ENCODE measurements at regions not wholly inside any gene's neighbourhood (a gene's known extent, or its start where the extent isn't known, plus 50 kb on each side); places are given as distances from the start of the nearest gene placed in this dataset.

DNA sequence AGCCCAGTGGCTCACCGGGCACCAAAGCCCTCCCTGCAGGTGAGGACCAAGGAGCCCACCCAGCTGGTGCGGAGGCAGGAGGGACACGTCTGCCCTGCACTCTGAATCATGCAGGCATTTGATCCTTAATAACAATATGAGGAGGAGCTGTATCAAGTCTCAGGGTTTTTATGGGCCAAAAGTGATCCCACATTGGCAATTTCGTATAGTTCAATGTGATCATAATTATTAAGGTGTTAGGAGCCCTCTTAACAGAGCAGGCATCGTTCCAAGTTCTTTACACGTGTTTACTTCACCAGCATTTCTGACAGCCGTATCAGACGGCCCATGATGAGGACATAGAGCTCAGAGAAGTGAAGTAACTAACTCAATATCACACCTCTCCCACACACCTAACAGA, 91.9 kb upstream of the PRR5 start:
- DNase-seq = no peak
- TF ChIP-seq POLR2A (IDR thresholded peaks at IDR 0.05; ENCODE audit: low read length) = no peak
- TF ChIP-seq GATA1 (IDR thresholded peaks at IDR 0.05; ENCODE audit: low read depth, low read length) = no peak

- no peak for TF ChIP-seq POLR2A (IDR thresholded peaks at IDR 0.05; ENCODE audit: low read length)
- no peak for TF ChIP-seq GATA1 (IDR thresholded peaks at IDR 0.05; ENCODE audit: low read depth, low read length)
- DNase-seq = no peak
Measured at GRCh38 chr22:44609400-44609988, 92.5 kb upstream of the PRR5 start.

- DNase-seq = no peak
- no peak for TF ChIP-seq POLR2A (IDR thresholded peaks at IDR 0.05; ENCODE audit: low read length)
- TF ChIP-seq GATA1 (IDR thresholded peaks at IDR 0.05; ENCODE audit: low read depth, low read length) = no peak
Measured at GRCh38 chr22:44608597-44609399, 93.2 kb upstream of the PRR5 start.

DNA sequence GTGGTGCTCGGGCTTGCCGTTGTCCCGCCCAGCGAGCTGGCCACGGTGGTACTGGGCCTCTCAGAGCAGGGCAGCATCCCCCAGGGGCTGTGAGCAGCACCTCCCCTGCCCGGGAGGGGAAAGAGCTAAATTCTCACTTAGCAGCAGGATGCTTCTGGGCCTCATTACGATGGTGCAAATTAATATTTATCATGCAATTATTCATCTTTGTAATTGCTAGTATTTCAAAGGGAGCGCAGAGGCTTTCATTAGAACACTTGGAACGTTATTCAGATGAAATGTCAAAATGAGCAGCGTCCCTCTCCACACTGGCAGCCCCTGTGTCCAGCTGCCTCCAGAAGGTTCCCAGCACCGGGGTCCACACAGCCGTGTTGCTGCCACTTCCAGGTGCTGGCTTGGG, 95.9 kb upstream of the PRR5 start:
- DNase-seq = no peak
- TF ChIP-seq POLR2A (IDR thresholded peaks at IDR 0.05; ENCODE audit: low read length) (no peak), GATA1 (IDR thresholded peaks at IDR 0.05; ENCODE audit: low read depth, low read length) (no peak)

GRCh38 chr22:44605486-44605885, 96.5 kb upstream of the PRR5 start:
- no peak for DNase-seq
- TF ChIP-seq GATA1 (IDR thresholded peaks at IDR 0.05; ENCODE audit: low read depth, low read length) (no peak), POLR2A (IDR thresholded peaks at IDR 0.05; ENCODE audit: low read length) (no peak)

DNA sequence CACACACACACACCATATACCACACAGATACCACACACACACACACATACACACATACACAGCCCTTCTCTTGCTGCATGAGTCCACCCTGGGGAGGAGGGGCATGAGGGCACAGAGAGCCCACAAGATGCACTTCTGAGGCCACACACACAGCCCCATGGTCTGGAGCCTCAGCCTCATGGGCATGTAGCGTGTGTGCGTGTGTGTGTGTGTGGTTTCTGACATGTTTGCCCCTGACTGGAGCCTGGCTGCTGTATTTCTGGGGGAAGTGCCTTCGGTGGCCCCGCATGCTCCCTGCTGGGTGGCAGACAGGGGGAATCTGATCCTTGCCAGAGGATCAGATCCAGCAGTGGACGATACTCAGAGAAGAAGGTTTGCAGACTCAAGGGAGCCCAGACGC, 97.0 kb upstream of the PRR5 start:
- no peak for TF ChIP-seq GATA1 (IDR thresholded peaks at IDR 0.05; ENCODE audit: low read depth, low read length)
- TF ChIP-seq POLR2A (IDR thresholded peaks at IDR 0.05; ENCODE audit: low read length) = no peak

DNA sequence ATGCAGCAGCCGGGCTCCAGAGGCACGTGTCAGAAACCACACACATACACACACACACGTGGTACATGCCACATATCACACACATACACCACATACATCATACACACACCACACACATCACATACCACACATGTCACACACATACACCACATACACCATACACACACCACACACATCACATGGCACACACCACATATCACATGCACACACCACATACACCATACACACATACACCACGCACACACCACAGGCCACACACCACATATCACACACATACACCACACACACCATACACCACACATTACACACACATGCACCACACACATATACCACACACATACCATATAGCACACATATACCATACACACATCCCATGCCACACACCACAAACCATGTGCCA, 97.5 kb upstream of the PRR5 start:
- TF ChIP-seq POLR2A (IDR thresholded peaks at IDR 0.05; ENCODE audit: low read length) (no peak), GATA1 (IDR thresholded peaks at IDR 0.05; ENCODE audit: low read depth, low read length) (no peak)
- DNase-seq = no peak

More for the DNA sequence above, 97.0 kb upstream of the PRR5 start:
- no peak for DNase-seq

DNA sequence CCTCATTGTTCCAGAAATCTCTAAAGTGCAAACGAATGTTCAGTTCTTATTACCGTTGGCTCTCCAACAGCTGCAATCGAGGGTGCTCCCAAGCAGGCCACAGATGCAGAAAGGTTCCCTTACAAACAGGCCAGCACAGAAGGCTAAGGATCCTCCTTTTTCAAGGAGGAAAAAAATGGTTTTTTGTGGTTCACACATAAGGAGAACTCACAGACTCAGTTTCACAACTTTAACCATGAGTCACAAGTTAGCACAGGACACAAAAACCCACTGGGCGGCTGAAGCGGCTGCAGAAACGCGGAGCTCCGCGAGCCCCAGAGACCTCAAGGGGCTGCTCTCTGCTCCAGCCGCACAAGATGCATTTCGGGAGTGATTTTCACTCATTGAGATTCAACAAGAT, 98.2 kb upstream of the PRR5 start:
- TF ChIP-seq GATA1 (IDR thresholded peaks at IDR 0.05; ENCODE audit: low read depth, low read length) (no peak), POLR2A (IDR thresholded peaks at IDR 0.05; ENCODE audit: low read length) (no peak)
- no peak for DNase-seq

- TF ChIP-seq GATA1 (IDR thresholded peaks at IDR 0.05; ENCODE audit: low read depth, low read length) = no peak
- TF ChIP-seq POLR2A (IDR thresholded peaks at IDR 0.05; ENCODE audit: low read length) = no peak
Measured at GRCh38 chr22:44601725-44602124, 100.3 kb upstream of the PRR5 start.

DNA sequence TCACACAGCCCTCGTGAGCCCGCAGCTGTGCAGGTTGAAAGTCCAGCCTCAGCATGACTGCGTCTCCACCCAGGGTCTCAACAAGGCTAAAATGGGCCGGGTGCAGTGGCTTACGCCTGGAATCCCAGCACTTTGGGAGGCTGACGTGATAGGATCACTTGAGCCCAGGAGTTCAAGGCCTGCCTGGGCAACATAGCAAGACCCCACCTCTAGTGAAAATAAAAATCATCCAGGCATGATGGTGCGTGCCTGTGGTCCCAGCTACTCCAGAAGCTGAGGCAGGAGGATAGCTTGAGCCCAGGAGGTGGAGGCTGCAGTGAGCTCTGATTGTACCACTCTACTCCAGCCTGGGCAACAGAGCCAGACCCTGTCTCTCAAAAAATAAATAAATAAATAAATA, 100.8 kb upstream of the PRR5 start:
- no peak for DNase-seq
- no peak for TF ChIP-seq POLR2A (IDR thresholded peaks at IDR 0.05; ENCODE audit: low read length)
- TF ChIP-seq GATA1 (IDR thresholded peaks at IDR 0.05; ENCODE audit: low read depth, low read length) = no peak

More at GRCh38 chr22:44601725-44602124, 100.3 kb upstream of the PRR5 start:
- no peak for DNase-seq

- no peak for DNase-seq
- TF ChIP-seq POLR2A (IDR thresholded peaks at IDR 0.05; ENCODE audit: low read length) = no peak
- no peak for TF ChIP-seq GATA1 (IDR thresholded peaks at IDR 0.05; ENCODE audit: low read depth, low read length)
Measured at GRCh38 chr22:44600207-44600785, 101.7 kb upstream of the PRR5 start.

DNA sequence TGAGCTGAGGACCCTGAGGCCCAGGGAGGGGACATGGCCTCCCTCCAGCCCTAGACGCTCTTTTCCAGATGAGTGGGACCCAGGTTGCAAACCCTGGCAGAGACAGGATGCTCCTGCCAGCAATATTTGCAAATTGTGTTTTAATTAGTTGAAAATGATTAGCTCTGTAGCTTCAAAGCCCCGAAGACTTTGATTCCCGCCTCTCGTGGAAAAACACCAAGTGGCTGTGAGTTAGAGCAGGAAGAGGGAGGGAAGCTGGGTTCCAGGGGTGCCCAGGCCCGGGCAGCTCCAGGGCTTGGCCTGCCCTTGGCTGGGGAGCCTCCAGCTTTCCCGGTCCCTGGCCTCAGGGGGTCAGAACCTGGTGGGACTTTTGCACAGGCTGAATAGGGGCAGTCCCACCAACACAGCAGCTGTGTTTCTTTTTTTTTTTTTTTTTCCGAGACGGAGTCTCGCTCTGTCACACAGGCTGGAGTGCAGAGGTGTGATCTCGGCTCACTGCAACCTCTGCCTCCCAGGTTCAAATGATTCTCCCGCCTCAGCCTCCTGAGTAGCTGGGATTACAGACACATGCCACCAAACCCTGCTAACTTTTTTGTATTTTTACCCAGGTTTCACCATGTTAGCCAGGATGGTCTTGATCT, 101.6 kb upstream of the RTL6 start:
- DNase-seq = no peak
- TF ChIP-seq POLR2A (IDR thresholded peaks at IDR 0.05; ENCODE audit: low read length) (no peak), GATA1 (IDR thresholded peaks at IDR 0.05; ENCODE audit: low read depth, low read length) (no peak)

GRCh38 chr22:44599084-44599483, 101.1 kb upstream of the RTL6 start:
- no peak for DNase-seq
- TF ChIP-seq POLR2A (IDR thresholded peaks at IDR 0.05; ENCODE audit: low read length) (no peak), GATA1 (IDR thresholded peaks at IDR 0.05; ENCODE audit: low read depth, low read length) (no peak)

DNA sequence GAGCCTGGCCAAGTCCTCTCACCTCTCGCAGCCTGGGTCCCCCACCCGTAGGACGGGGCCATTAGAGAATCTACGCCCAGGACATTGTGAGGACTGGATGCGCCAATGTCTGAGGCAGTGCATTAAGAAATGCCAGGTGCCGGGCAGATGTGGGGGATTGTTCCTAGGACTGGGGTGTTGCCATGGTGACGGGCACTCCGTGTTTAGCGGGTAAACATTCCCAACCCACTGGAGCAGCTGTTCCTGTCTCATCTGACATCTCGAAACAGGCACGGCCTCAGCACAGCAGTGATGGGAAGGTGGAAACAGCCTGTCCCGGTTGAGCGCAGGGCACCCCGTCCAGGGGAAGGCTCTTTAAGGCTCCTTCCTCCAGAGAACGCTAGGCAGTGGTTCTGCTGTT, 99.6 kb upstream of the RTL6 start:
- no peak for TF ChIP-seq POLR2A (IDR thresholded peaks at IDR 0.05; ENCODE audit: low read length)
- no peak for TF ChIP-seq GATA1 (IDR thresholded peaks at IDR 0.05; ENCODE audit: low read depth, low read length)
- DNase-seq = no peak
